H7 (cell line): ENCODE measurements at regions not wholly inside any gene's neighbourhood (a gene's known extent, or its start where the extent isn't known, plus 50 kb on each side); places are given as distances from the start of the nearest gene placed in this dataset.

Experiments used
- DNase-seq: peaks from one replicate; pipeline ENCODE4 v3.0.0; 2012
- H3K27me3 ChIP-seq: 2 replicates; pipeline ENCODE4 v1.6.0; 2011; ENCODE audit warnings: mild to moderate bottlenecking, low read length; ENCODE audit not compliant: control insufficient read depth, insufficient read depth
- H3K36me3 ChIP-seq: replicated peaks from 2 replicates; pipeline ENCODE4 v1.5.1; 2011; ENCODE audit warnings: low read length; ENCODE audit not compliant: control insufficient read depth, insufficient read depth
- H3K4me3 ChIP-seq: 2 replicates; pipeline ENCODE4 v1.5.1; 2011; ENCODE audit warnings: low read depth, mild to moderate bottlenecking, control low read depth, low read length, moderate library complexity; ENCODE audit not compliant: insufficient read depth

- Histone ChIP-seq H3K36me3 (no peaks in the 10 kb centered on the region), H3K27me3 (no peaks in the 10 kb centered on the region), H3K4me3 (no peak overlapping the region)
- no peak for DNase-seq
These were observed 146.1 kb upstream of the NCOR2 start for GRCh38 chr12:124713436-124714082.

- no peak for DNase-seq
- no peak overlapping the region for H3K4me3 ChIP-seq
- H3K27me3 ChIP-seq: no peaks in the 10 kb centered on the region
- no peaks in the 10 kb centered on the region for H3K36me3 ChIP-seq
These were observed 145.6 kb upstream of the NCOR2 start for GRCh38 chr12:124713041-124713435.

- Histone ChIP-seq H3K36me3 (no peaks in the 10 kb centered on the region), H3K27me3 (no peaks in the 10 kb centered on the region), H3K4me3 (no peak overlapping the region)
- DNase-seq: no peak
These were observed 143.9 kb upstream of the NCOR2 start for GRCh38 chr12:124711344-124711743.

GRCh38 chr12:124709722-124710687 lies 142.6 kb upstream of the NCOR2 start:
- H3K4me3 ChIP-seq: no peak overlapping the region
- DNase-seq: no peak
- H3K27me3 ChIP-seq: no peaks in the 10 kb centered on the region
- H3K36me3 ChIP-seq: no peaks in the 10 kb centered on the region

DNA sequence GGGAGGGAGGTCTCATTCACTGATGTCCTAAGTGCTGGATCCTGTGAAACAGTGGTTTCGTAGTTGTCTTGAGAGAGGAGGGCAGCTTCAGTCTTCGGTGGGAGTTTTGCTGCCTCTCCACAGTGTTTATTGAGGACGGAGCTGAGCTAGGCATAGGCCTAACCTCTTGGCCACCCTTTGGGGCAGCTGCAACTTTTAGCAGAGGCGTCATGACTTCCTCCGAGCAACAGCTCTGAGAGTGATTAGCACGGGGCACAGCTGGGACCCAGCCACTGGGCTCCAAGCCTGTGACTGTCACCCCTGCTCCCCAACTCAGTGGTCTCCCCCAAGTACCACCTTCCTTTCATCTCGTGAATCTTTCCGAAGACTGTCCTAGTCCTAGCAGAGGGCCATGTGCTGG lies 139.9 kb upstream of the NCOR2 start:
- no peaks in the 10 kb centered on the region for H3K27me3 ChIP-seq
- DNase-seq: no peak
- H3K4me3 ChIP-seq: no peak overlapping the region
- no peaks in the 10 kb centered on the region for H3K36me3 ChIP-seq

GRCh38 chr12:124706363-124706762 lies 139.0 kb upstream of the NCOR2 start:
- H3K4me3 ChIP-seq: no peak overlapping the region
- H3K27me3 ChIP-seq: no peaks in the 10 kb centered on the region
- no peaks in the 10 kb centered on the region for H3K36me3 ChIP-seq
- DNase-seq: no peak

GRCh38 chr12:124705545-124706138 lies 138.2 kb upstream of the NCOR2 start:
- DNase-seq: no peak
- no peaks in the 10 kb centered on the region for H3K27me3 ChIP-seq
- no peak overlapping the region for H3K4me3 ChIP-seq
- no peaks in the 10 kb centered on the region for H3K36me3 ChIP-seq

- no peaks in the 10 kb centered on the region for H3K36me3 ChIP-seq
- H3K27me3 ChIP-seq: no peaks in the 10 kb centered on the region
- peak; percentile 76 for DNase-seq
- no peak overlapping the region for H3K4me3 ChIP-seq
These were observed 137.2 kb upstream of the NCOR2 start for GRCh38 chr12:124704619-124705018.

GRCh38 chr12:124703856-124704255 lies 136.4 kb upstream of the NCOR2 start:
- Histone ChIP-seq H3K36me3 (no peaks in the 10 kb centered on the region), H3K4me3 (no peak overlapping the region), H3K27me3 (no peaks in the 10 kb centered on the region)
- no peak for DNase-seq

GRCh38 chr12:124702736-124703135 lies 135.3 kb upstream of the NCOR2 start:
- H3K4me3 ChIP-seq: no peak overlapping the region
- no peak for DNase-seq
- no peaks in the 10 kb centered on the region for H3K36me3 ChIP-seq
- H3K27me3 ChIP-seq: no peaks in the 10 kb centered on the region

GRCh38 chr12:124700810-124701592 lies 133.6 kb upstream of the NCOR2 start:
- peak; percentile 69 for DNase-seq
- Histone ChIP-seq H3K4me3 (no peak overlapping the region), H3K27me3 (no peaks in the 10 kb centered on the region), H3K36me3 (no peaks in the 10 kb centered on the region)

GRCh38 chr12:124699909-124700308 lies 132.5 kb upstream of the NCOR2 start:
- no peak for DNase-seq
- Histone ChIP-seq H3K36me3 (no peaks in the 10 kb centered on the region), H3K4me3 (no peak overlapping the region), H3K27me3 (no peaks in the 10 kb centered on the region)

GRCh38 chr12:124698998-124699305 lies 131.5 kb upstream of the NCOR2 start:
- H3K27me3 ChIP-seq: no peaks in the 10 kb centered on the region
- no peak for DNase-seq
- H3K36me3 ChIP-seq: no peaks in the 10 kb centered on the region
- H3K4me3 ChIP-seq: no peak overlapping the region

DNA sequence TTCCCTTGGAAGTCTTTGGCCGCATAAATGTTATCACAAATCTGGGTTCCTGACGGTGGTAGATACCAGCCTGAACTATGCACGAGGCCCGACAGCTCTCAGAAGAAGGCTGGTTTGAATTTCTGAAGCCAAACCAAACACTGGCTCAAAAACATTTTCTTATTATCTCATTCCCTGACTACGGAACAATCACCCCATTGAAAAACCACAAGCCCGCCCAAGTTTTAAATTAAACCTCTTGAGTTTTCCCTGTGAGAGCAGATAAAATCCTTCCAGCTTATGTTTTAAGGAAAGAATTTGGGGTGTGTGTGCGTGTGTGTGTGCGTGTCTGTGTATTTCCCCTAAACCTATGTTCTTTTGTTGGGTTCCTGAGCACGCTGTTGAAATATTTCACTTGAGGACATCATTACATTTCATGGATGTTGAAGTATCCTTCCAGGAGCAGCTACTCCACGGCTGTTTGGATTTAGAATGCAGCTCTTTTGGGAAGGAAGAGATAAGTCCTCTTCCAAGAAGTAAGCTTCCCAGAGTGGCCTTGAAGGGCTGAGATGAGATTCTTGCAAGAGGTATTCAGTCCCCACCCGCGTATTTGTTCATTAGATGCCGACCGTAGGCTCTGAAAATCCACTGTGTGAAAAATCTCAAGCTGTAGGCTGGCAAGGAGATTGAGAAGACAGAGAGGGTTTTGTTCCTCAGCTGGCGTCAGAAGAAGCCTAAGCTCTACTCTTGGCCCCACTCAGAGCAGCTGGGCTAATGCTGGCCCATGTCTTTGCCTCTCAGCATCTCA lies 131.0 kb upstream of the NCOR2 start:
- no peak overlapping the region for H3K4me3 ChIP-seq
- no peaks in the 10 kb centered on the region for H3K27me3 ChIP-seq
- no peaks in the 10 kb centered on the region for H3K36me3 ChIP-seq
- no peak for DNase-seq
